ENCODE measurements at regions not wholly inside any gene's neighbourhood (a gene's known extent, or its start where the extent isn't known, plus 50 kb on each side); places are given as distances from the start of the nearest gene placed in this dataset.

- DNase-seq (ENCODE audit: low spot score in 2 of 2) = no peak
- no peak overlapping the region for H3K27ac ChIP-seq
- WGBS, 2 donors = 61 to 84% methylated on average over 6 of the region's 6 CpGs
- no peak overlapping the region for H3K4me3 ChIP-seq
- no peaks in the 10 kb centered on the region for H3K4me1 ChIP-seq
- TF ChIP-seq POLR2A (IDR thresholded peaks at IDR 0.05) = no peak
- no peak for TF ChIP-seq EP300 (IDR thresholded peaks at IDR 0.05)
- TF ChIP-seq, protein P1, sequence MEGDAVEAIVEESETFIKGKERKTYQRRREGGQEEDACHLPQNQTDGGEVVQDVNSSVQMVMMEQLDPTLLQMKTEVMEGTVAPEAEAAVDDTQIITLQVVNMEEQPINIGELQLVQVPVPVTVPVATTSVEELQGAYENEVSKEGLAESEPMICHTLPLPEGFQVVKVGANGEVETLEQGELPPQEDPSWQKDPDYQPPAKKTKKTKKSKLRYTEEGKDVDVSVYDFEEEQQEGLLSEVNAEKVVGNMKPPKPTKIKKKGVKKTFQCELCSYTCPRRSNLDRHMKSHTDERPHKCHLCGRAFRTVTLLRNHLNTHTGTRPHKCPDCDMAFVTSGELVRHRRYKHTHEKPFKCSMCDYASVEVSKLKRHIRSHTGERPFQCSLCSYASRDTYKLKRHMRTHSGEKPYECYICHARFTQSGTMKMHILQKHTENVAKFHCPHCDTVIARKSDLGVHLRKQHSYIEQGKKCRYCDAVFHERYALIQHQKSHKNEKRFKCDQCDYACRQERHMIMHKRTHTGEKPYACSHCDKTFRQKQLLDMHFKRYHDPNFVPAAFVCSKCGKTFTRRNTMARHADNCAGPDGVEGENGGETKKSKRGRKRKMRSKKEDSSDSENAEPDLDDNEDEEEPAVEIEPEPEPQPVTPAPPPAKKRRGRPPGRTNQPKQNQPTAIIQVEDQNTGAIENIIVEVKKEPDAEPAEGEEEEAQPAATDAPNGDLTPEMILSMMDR (IDR thresholded peaks at IDR 0.05) = no peak
- no peaks in the 10 kb centered on the region for H3K36me3 ChIP-seq
- H3K27me3 ChIP-seq = no peaks in the 10 kb centered on the region
- H3K9me3 ChIP-seq = peaks cover 0 to 22% (median 0%) of the 10 kb centered on the region in 4 donors
These were observed 132.5 kb upstream of the C1orf174 start for GRCh38 chr1:4032571-4032970.

DNA sequence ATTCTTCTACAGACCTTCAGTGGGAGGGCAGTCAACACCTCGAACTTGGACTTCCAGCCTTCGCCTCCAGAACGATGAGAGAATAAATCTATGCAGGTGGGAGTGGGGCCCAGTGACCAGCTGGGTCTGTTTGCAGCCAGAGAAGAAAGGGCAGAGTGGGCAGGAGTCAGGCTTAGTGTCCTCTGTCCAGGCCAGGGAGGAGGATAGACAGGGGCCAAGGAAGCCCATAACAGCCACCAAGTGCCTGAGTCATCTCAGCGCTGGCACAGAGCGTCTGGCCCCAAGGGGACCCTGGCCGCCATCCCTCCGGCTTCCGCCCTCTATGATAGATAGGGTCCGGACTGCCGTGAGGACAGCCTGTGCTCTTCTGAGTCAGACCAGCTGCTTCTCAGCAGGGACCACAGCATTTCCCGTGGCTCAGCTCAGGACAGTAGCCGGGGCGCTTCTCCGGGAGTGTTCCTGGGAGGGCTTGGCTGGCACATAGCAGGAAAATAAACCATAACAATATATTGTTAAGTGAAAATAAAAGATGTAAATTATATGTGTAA is 133.1 kb upstream of the C1orf174 start:
- Histone ChIP-seq H3K27ac (no peak overlapping the region), H3K9me3 (peaks cover 0 to 17% (median 0%) of the 10 kb centered on the region in 4 donors), H3K27me3 (no peaks in the 10 kb centered on the region), H3K36me3 (no peaks in the 10 kb centered on the region), H3K4me3 (no peak overlapping the region), H3K4me1 (no peaks in the 10 kb centered on the region)
- WGBS, 2 donors = 75 to 81% methylated on average over 9 to 14 of the region's 14 CpGs
- DNase-seq (ENCODE audit: low spot score in 2 of 2) = no peak
- no peak for TF ChIP-seq POLR2A (IDR thresholded peaks at IDR 0.05)
- no peak for TF ChIP-seq EP300 (IDR thresholded peaks at IDR 0.05)
- TF ChIP-seq, protein P1 (IDR thresholded peaks at IDR 0.05) = no peak

DNA sequence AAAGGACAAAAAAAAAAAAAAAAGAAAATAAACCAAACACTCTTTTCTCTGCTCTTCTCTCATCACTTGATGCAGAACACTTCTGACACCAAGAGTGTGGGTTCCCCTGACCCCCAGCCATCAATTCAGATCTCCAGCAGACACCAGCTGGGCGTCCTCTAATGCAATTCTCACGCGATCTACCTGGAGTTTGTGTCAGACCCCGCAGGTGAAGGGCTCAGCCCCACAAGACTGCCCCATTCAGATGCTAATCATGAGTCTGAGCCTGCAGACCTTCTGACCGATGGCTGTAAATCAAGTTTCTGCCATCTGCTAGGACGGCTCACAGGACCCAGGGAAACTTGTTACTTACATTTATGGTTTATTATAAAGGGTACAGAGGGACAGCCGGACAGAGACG is 133.6 kb upstream of the C1orf174 start:
- Histone ChIP-seq H3K36me3 (no peaks in the 10 kb centered on the region), H3K27me3 (no peaks in the 10 kb centered on the region), H3K4me1 (no peaks in the 10 kb centered on the region), H3K4me3 (no peak overlapping the region), H3K27ac (no peak overlapping the region), H3K9me3 (peaks cover 0 to 16% (median 0%) of the 10 kb centered on the region in 4 donors)
- TF ChIP-seq, protein P1 (IDR thresholded peaks at IDR 0.05) = no peak
- no peak for TF ChIP-seq EP300 (IDR thresholded peaks at IDR 0.05)
- no peak for TF ChIP-seq POLR2A (IDR thresholded peaks at IDR 0.05)
- DNase-seq (ENCODE audit: low spot score in 2 of 2) = no peak
- 36 to 44% methylated on average over 8 of the region's 8 CpGs for WGBS, 2 donors

DNA sequence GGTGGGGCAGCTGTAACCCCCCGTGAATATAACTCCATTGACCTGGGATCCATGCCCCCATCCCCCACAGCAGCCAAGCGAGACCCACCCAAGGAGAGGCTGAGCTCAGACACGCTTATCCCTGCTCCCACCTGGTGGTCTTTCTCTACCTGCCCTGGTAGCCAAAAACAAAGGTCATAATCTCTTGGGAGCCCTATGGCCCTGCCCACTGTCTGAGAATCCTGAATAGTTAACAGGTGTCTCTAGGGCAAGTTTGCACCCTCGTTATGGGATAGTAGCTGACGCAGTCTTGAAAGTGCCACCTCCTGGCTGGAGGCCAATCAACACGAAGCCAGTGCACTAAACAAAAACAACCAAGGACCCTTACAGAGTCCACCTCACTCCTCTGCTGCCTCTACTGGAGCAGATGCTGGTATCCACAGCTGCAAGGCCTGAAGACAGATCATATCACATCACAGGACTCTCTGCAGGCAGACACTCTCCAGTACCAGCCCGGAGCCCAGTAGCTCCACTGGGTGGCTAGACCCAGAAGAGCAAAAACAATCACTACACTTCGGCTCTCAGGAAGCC is 134.3 kb upstream of the C1orf174 start:
- no peak for DNase-seq (ENCODE audit: low spot score in 2 of 2)
- Histone ChIP-seq H3K27me3 (no peaks in the 10 kb centered on the region), H3K27ac (no peak overlapping the region), H3K4me1 (no peaks in the 10 kb centered on the region), H3K4me3 (no peak overlapping the region), H3K9me3 (peaks cover 0 to 16% (median 0%) of the 10 kb centered on the region in 4 donors), H3K36me3 (no peaks in the 10 kb centered on the region)
- TF ChIP-seq, protein P1 (IDR thresholded peaks at IDR 0.05) = no peak
- TF ChIP-seq POLR2A (IDR thresholded peaks at IDR 0.05) = no peak
- no peak for TF ChIP-seq EP300 (IDR thresholded peaks at IDR 0.05)
- WGBS, 2 donors = 63 to 73% methylated on average over 4 to 8 of the region's 8 CpGs

DNA sequence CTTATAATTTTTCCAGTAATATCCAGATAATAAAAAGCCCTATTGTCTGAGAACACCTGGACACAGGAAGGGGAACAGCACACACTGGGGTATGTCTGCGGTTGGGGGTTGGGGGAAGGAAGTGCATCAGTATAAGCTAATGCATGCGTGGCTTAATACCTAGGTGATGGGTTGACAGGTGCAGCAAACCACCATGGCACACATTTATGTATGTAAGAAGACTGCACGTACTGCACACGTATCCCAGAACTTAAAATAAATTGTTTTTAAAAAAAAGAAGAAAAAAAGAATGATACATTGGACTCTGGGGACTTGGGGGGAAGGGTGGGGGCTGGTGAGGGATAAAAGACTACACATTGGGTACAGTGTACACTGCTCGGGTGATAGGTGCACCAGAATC is 144.9 kb upstream of the C1orf174 start:
- Histone ChIP-seq H3K36me3 (no peaks in the 10 kb centered on the region), H3K4me1 (no peaks in the 10 kb centered on the region), H3K9me3 (peaks cover 0 to 5% (median 0%) of the 10 kb centered on the region in 4 donors), H3K4me3 (no peak overlapping the region), H3K27ac (no peak overlapping the region), H3K27me3 (no peaks in the 10 kb centered on the region)
- no peak for DNase-seq (ENCODE audit: low spot score in 2 of 2)
- TF ChIP-seq, protein P1 (IDR thresholded peaks at IDR 0.05) = no peak
- TF ChIP-seq POLR2A (IDR thresholded peaks at IDR 0.05) (no peak), EP300 (IDR thresholded peaks at IDR 0.05) (no peak)
- WGBS, 2 donors = 50 to 62% methylated on average over 5 of the region's 5 CpGs

All from tibial nerve (tissue), 4 donors.